ENCODE measurements at regions not wholly inside any gene's neighbourhood (a gene's known extent, or its start where the extent isn't known, plus 50 kb on each side); places are given as distances from the start of the nearest gene placed in this dataset.

DNA sequence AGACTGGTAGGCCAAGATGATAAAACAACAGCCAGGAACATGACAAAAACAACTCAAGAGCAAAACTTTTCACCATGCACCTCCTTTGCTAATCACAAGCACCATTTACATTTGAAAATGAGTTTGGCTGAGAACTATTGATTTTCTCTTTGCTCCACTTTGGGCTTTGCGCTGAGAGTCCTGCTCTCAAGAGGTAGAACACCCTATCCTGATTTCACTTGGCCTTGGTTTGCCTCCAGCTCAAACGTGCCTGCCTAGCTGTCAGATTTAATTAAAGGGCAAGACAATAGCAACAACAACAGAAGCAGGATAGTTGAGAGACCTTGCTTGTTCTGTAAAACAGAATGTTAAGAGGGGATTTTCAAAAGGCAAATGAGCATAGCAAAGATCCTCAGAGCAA is 128.2 kb upstream of the ASTN2 start:
- Histone ChIP-seq H3K27me3 (no peaks in the 10 kb centered on the region), H3K9me3 (no peaks in the 10 kb centered on the region), H3K36me3 (no peaks in the 10 kb centered on the region), H3K27ac (no peak overlapping the region), H3K4me1 (no peaks in the 10 kb centered on the region), H3K4me3 (no peak overlapping the region)
- intact Hi-C loops (cut with DNase I), result no loop called here
- no peak for DNase-seq (ENCODE audit: extremely low spot score in 2 of 2)
- TF ChIP-seq CTCF (IDR thresholded peaks at IDR 0.05) (no peak), POLR2AphosphoS5 (IDR thresholded peaks at IDR 0.05; ENCODE audit: insufficient read depth in 1 of 2, low read depth in 1 of 2) (no peak), POLR2A (IDR thresholded peaks at IDR 0.05) (no peak)

DNA sequence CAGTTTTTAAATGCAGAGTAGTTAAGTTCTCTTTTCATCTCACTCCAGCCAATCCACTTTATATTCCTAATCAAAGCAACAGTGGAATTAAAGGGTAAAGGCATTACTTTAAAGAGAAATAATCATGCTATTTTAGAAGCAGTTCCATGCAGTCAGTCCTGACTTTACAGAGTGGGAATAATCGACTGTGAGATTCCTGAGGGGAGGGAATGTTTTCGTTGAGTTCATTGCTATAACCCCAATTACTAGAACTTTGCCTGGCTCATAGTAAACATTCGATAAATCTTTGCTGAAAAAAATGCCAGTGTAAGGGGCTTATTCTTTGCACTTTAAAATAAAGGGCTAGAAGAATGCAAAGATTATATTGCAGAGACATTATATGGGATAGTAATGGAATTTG is 127.2 kb upstream of the ASTN2 start:
- Histone ChIP-seq H3K27me3 (no peaks in the 10 kb centered on the region), H3K4me1 (no peaks in the 10 kb centered on the region), H3K9me3 (no peaks in the 10 kb centered on the region), H3K4me3 (no peak overlapping the region), H3K36me3 (no peaks in the 10 kb centered on the region), H3K27ac (no peak overlapping the region)
- intact Hi-C loops (cut with DNase I), result no loop called here
- DNase-seq (ENCODE audit: extremely low spot score in 2 of 2), result no peak
- TF ChIP-seq CTCF (IDR thresholded peaks at IDR 0.05) (no peak), POLR2A (IDR thresholded peaks at IDR 0.05) (no peak), POLR2AphosphoS5 (IDR thresholded peaks at IDR 0.05; ENCODE audit: insufficient read depth in 1 of 2, low read depth in 1 of 2) (no peak)

DNA sequence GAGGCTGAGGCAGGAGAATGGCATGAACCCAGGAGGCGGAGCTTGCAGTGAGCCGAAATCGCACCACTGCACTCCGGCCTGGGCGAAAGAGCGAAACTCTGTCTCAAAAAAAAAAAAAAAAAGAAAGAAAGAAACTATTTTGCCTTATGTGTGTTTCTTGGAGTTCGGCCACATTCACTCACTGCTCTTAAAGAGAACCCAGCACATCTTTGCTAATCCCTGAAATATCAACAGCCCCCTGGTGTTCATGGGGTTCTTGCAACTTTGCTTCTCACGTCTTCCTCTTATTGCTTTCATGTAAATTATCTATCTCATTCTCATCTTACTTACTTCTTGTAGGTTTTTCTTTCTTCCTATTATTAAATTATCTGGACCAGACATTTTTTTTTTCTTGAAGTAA is 126.3 kb upstream of the ASTN2 start:
- H3K4me3 ChIP-seq, result no peak overlapping the region
- no peaks in the 10 kb centered on the region for H3K27me3 ChIP-seq
- H3K36me3 ChIP-seq, result no peaks in the 10 kb centered on the region
- TF ChIP-seq CTCF (IDR thresholded peaks at IDR 0.05), result no peak
- no peak for TF ChIP-seq POLR2AphosphoS5 (IDR thresholded peaks at IDR 0.05; ENCODE audit: insufficient read depth in 1 of 2, low read depth in 1 of 2)
- no peak for TF ChIP-seq POLR2A (IDR thresholded peaks at IDR 0.05)
- no peak overlapping the region for H3K27ac ChIP-seq
- no peak for DNase-seq (ENCODE audit: extremely low spot score in 2 of 2)
- intact Hi-C loops (cut with DNase I), result no loop called here
- no peaks in the 10 kb centered on the region for H3K4me1 ChIP-seq
- no peaks in the 10 kb centered on the region for H3K9me3 ChIP-seq

- no peak overlapping the region for H3K4me3 ChIP-seq
- H3K36me3 ChIP-seq, result no peaks in the 10 kb centered on the region
- TF ChIP-seq POLR2A (IDR thresholded peaks at IDR 0.05) (no peak), CTCF (IDR thresholded peaks at IDR 0.05) (no peak), POLR2AphosphoS5 (IDR thresholded peaks at IDR 0.05; ENCODE audit: insufficient read depth in 1 of 2, low read depth in 1 of 2) (no peak)
- no peaks in the 10 kb centered on the region for H3K4me1 ChIP-seq
- H3K27ac ChIP-seq, result no peak overlapping the region
- intact Hi-C loops (cut with DNase I), result no loop called here
- no peaks in the 10 kb centered on the region for H3K27me3 ChIP-seq
- DNase-seq (ENCODE audit: extremely low spot score in 2 of 2), result no peak
- no peaks in the 10 kb centered on the region for H3K9me3 ChIP-seq
Observed at GRCh38 chr9:117535973-117536372, 121.1 kb upstream of the ASTN2 start.

DNA sequence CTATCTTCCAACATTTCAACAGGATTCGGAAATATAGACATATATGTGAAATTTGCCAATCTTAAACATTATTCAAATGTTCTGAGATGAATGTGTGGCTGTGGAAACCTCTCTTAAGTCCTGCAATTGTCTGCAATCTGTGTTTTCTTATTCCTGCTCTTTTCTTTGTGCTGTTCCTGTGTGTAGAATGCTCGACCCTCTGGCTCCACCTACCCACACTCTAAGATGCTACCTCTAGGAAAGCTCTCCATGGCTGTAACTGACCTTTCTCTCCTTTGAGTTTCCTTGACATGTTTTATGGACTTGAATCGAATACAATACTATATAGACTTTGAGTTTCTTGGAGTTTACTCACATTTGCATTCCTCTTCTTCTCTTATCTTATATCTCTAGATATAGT is 120.6 kb upstream of the ASTN2 start:
- Histone ChIP-seq H3K9me3 (no peaks in the 10 kb centered on the region), H3K4me1 (no peaks in the 10 kb centered on the region), H3K36me3 (no peaks in the 10 kb centered on the region), H3K4me3 (no peak overlapping the region), H3K27me3 (no peaks in the 10 kb centered on the region), H3K27ac (no peak overlapping the region)
- DNase-seq (ENCODE audit: extremely low spot score in 2 of 2), result no peak
- TF ChIP-seq POLR2AphosphoS5 (IDR thresholded peaks at IDR 0.05; ENCODE audit: insufficient read depth in 1 of 2, low read depth in 1 of 2) (no peak), CTCF (IDR thresholded peaks at IDR 0.05) (no peak), POLR2A (IDR thresholded peaks at IDR 0.05) (no peak)
- intact Hi-C loops (cut with DNase I), result no loop called here
